Islet precursor cell (in vitro differentiated cells): ENCODE measurements at regions not wholly inside any gene's neighbourhood (a gene's known extent, or its start where the extent isn't known, plus 50 kb on each side); places are given as distances from the start of the nearest gene placed in this dataset.
"Not testable (repeated sequence)": the region's sequence is repeated elsewhere in the genome, so short reads cannot be mapped to it uniquely, and the experiment has no call there.

Experiments
- DNase-seq: peaks from one replicate; pipeline ENCODE4 v3.0.0-alpha.2; 2018

DNA sequence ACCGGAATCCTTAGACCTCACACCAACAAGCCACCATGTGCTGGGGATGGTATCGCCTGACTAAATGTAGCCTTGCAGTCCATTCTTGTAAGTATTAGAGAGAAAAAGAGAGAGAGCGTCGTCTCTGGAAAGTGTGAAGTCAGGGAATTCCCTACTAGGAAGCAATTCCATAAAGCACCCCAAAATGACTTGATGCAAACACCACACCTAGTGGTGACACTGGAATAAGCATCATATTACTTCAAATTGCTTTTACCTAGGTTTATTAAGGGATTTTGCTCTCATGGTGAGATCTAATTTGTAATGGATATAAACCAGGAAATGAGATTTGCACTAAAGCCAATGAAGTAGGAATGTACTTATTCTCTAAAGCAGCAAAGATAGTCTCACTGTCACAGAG lies 111.4 kb upstream of the METTL9 start:
- DNase-seq = not testable (repeated sequence)

DNA sequence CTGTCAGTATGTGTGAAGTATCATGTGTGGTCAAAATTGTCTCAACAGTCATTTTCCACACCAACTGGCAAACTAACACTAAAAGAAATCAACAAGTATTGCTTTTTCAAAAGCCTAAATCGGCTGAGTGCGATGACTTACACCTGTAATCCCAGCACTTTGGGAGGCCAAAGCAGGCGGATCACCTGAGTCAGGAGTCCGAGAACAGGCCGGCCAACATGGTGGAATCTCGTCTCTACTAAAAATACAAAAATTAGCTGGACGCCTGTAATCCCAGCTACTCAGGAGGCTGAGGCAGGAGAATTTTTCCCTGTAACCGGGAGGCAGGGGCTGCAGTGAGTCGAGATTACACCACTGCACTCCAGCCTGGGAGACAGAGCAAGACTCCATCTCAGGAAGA lies 100.3 kb upstream of the METTL9 start:
- DNase-seq = not testable (repeated sequence)

DNA sequence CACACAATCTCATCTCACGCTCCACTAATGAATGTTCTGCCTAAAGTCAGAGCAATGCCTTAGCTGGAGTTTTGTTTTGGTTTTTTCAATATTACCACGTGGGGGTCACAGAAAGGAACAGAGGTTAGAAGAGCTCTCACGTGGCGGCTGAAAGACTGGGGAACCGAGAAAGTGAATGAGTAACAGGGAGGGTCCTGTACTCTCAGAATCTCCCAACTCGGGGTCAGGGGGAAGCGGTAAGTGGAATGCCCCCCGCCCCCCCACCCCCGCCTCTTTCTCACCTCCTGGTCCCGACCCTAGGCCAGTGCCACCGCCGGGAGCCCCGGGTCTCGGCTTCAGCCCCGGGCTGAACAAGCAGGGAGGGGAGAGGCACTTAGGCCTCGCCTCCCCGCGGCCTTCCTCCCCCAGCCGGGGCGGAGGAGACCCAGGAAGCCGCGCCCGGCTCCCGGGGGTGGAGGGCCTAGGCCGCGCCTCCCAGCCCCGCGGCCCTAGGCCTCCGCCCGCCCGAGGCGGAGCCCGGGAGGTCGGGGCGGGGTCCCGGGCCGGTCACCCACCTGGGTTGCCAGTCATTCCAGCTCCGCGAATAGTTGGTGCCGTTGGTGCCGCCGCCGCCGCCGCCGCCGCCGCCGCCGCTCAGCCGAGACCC lies 98.0 kb upstream of the METTL9 start:
- DNase-seq = peak; percentile 64

DNA sequence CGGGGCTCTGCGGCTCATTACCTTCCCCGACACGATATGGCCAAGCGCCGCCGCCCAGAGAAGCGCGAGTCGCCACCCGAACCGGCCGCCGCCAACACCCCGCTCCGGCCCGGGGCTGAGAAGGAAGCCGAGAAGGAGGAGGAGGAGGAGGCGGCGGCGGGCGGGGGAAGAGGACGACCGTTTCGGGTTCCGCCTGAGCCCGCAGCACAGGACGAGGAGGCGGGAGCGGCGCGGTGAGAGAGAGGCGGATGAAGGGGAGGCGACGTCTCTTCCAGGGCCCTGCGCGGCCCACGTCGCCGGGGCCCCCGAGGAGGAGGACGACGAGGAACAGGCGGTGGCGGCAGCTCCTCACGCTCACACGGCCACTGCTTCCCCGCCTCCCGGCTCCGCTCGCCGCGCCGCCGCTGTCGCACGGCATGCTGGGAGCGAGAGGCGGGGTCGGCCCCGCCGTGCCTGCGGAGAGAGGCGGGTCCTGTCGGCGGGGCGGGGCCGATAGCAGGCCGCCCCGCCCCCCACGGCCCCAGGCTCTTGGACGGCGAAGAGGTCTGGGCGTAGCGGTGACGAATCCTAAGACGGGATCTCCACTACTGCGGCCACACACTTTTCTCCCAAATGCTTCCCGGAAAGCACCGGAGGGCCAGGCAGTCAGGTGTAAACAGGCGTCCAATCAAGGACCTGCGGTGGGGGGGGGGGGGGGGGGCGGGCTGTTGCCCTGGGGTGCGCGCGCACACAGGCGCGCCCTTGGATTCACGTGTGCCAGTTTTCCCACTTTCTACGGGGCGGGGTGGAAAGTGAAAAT lies 97.3 kb upstream of the METTL9 start:
- peak; percentile 100 for DNase-seq

DNA sequence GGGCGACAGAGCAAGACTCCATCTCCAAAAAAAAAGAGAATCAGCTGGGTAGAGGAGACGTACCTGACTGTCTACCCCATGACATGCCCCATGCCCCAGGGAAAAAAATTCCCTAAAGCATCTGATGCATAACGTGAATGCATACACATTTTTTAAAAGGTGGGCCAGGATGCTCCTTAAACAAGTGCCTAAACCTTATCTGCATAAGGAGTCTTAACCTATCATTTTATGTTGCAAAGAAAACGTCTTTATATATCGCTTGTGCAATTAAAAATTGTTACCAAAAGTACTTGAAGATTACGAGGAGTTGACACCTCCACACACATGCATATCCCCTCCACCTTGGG lies 95.8 kb upstream of the METTL9 start:
- not testable (repeated sequence) for DNase-seq

GRCh38 chr16:21503941-21504832 lies 95.2 kb upstream of the METTL9 start:
- not testable (repeated sequence) for DNase-seq

DNA sequence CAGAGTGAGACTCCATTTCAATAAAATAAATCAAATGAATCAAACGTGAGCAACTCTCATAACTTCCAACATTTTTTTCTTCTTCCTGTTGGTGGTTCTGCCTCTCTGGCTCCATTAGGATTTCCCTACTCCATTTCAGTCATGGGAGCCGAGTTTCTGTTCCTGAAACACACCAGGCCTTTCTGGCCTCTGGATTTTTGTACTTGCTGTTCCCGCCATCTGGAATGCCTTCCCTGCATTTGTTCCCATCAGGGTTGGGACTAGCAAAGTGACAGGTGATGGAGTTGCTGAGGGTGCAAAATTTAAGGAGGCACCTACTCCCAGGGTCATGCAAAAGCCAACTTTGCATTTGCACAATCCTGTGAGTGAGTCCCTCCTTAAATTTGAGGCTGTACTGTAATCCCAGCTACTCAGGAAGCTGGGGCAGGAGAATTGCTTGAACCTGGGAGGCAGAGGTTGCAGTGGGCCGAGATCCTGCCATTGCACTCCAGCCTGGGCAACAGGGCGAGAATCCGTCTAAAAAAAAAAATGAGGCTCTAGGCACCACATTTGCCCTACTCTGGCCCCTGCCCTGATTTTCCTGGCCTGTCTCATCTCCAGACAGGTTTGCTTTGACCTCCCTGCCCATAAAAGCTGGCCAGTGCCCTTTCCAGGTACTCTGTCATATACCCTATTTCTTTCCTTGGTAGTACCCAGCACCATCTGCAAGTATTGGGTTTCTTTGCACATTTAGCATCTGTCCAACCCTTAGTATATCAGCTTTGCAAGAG lies 93.4 kb upstream of the METTL9 start:
- DNase-seq = not testable (repeated sequence)

DNA sequence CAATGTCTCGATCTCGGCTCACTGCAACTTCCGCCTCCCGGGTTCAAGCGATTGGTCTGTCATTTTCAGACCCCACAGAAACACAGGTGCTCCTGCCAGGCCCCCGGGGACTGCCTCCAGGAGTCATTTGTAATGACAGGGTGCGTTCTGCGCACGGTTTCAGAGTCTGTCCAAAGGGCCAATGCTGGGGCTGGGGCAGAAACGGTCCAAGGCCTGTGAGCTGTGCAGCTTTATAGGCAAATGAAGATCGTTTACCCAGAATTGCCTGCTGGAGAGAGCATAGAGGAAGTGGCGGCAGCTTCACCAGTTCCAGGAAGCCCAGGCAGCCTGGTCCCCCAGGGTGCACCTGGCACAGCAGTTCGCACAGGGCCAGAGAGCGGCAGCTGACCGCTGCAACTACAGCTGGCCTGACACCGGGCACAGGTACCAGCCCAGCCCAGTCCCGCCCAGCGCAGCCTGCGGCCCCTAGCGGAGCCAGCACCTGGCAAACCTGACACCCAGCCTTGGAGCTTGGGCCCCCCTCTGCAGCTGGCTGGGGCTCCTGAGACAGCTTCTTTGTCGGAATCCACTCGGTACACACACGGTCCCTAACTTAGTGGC lies 92.4 kb upstream of the METTL9 start:
- DNase-seq = not testable (repeated sequence)

- DNase-seq = not testable (repeated sequence)
Observed at GRCh38 chr16:21507631-21508305, 91.6 kb upstream of the METTL9 start.

- DNase-seq = peak; percentile 75
Observed at GRCh38 chr16:21508661-21509436, 90.5 kb upstream of the METTL9 start.

- peak; percentile 60 for DNase-seq
Observed at GRCh38 chr16:21509437-21510086, 89.8 kb upstream of the METTL9 start.

- not testable (repeated sequence) for DNase-seq
Observed at GRCh38 chr16:21510869-21511255, 88.5 kb upstream of the METTL9 start.

DNA sequence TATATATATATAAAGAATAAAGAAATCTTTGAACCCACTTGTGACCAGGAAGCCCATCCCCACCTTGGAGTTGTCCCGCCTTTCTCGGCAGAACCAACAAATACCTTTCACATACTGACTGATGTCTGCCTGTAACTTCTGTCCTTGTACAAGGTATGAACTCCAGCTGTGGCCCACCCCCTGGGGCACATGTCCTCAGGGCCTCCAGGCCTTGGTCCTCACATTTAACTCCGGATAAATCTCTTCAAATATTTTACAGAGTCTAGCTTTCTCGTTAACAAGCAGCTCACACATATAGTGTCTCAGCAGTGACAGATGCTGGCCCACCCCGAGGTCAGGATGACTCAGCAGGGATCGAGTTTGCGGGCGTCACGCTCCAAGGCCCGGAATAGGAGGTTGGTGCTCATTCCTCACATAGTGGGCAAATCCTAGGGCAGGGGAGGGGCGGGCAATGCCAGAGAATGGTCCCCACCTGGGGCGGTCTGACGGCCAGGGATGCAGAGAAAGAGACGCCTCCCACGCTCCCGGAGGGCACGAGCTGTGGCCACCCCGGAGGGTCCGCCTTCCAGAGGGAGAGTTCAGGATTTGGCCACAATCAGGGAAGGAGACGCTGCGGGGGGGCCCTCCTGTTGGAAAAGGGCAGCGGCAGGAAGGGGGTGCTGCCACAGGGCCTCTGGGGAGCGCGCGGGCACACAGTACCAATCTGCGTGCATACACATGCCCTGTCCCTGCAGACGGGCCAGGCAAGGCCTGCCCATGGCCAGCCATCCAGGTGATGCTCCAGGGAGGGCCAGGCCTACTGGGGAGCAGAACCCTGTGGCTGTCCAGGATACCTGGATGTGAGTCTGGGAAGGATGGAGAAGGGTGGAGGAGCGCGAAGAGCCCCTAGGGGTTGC lies 87.8 kb upstream of the METTL9 start:
- peak; percentile 64 for DNase-seq

GRCh38 chr16:21512280-21513192 lies 86.8 kb upstream of the METTL9 start:
- DNase-seq = peak; percentile 80

GRCh38 chr16:21513337-21513741 lies 86.0 kb upstream of the METTL9 start:
- DNase-seq = peak; percentile 66

- DNase-seq = not testable (repeated sequence)
Observed at GRCh38 chr16:21513812-21514473, 85.4 kb upstream of the METTL9 start.

- DNase-seq = not testable (repeated sequence)
Observed at GRCh38 chr16:21514474-21514840, 84.9 kb upstream of the METTL9 start.

- not testable (repeated sequence) for DNase-seq
Observed at GRCh38 chr16:21516705-21517040, 82.7 kb upstream of the METTL9 start.
